GM12801 (cell line): ENCODE measurements at regions not wholly inside any gene's neighbourhood (a gene's known extent, or its start where the extent isn't known, plus 50 kb on each side); places are given as distances from the start of the nearest gene placed in this dataset.

Experiments
- TF ChIP-seq, protein P1 (sequence below): IDR thresholded peaks from one replicate; pipeline ENCODE4 v1.5.1; 2011; ENCODE audit warnings: control low read depth; ENCODE audit not compliant: insufficient read length; ENCODE audit errors: extremely low read depth

DNA sequence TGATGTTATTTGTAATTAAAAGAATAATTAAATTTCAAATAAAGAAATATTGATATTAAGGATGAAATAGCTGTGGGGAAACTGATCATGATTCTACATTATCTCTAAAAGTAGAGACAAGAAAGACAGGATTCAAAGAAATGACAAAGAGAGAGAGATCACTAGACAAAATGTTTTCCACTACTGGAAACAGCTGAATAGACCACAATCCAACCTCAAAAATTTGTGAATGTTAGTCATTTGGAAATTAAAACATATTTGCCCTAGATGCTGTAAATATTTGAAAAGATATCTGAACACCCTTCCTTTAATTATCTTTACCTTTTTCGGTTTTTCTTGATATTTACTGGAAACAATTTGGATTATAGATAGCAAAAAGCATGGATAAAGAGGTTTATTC is 414.9 kb downstream of the CENPC start:
- TF ChIP-seq, protein P1, sequence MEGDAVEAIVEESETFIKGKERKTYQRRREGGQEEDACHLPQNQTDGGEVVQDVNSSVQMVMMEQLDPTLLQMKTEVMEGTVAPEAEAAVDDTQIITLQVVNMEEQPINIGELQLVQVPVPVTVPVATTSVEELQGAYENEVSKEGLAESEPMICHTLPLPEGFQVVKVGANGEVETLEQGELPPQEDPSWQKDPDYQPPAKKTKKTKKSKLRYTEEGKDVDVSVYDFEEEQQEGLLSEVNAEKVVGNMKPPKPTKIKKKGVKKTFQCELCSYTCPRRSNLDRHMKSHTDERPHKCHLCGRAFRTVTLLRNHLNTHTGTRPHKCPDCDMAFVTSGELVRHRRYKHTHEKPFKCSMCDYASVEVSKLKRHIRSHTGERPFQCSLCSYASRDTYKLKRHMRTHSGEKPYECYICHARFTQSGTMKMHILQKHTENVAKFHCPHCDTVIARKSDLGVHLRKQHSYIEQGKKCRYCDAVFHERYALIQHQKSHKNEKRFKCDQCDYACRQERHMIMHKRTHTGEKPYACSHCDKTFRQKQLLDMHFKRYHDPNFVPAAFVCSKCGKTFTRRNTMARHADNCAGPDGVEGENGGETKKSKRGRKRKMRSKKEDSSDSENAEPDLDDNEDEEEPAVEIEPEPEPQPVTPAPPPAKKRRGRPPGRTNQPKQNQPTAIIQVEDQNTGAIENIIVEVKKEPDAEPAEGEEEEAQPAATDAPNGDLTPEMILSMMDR: no peak

DNA sequence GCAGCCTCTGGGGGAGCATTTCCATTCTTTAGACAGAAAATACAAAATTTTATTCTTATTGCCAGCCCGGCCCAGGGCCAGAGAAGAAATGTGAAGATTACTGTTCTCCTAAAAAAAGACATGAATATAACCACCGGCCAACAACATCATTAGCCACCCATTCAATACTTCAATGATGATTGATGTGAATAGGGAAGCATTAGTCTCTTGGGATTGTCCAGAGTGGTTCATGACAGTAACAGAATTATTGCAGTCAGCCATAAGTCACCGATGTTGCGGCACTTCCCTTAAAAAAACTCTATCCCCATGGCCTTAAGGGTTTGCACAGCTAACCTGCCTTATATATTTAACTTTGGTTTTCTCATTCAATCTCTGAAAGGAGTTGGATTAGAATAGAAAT is 418.7 kb downstream of the CENPC start:
- TF ChIP-seq, protein P1: no peak

DNA sequence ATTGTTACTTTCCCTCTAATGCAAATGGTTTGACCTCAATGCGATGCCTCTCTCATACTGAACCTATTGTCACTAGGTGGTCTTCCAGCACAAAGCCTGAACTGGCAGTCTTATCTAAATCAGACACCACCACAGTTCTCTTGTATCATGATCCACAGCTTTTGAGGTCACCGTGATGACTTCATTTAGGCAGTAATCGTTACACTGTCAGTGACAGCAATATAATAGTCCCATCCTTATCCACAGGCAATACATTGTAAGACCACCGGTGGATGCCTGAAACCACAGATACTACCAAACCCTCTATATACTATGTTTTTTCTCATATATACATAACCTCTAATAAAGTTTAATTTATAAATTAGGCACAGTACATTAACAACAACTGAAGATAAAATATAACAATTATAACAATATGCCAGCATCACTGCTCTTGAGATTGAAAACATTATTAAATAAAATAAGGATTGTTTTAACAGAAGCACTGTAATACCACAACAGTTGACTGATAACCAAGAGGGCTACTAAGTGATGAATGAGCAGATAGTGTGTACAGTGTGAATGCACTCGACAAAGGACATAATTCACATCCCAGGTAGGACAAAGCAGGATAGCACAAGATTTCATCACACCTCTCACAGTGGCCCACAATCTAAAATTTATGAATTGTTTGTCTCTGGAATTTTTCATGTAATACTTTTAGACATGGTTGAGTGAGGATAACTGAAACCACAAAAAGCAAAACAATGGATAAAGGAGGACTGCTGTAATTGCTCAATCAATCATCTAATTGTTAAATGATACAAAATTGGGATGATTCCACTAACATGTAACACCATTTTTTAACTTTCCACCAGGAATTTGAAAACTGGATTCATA is 419.4 kb downstream of the CENPC start:
- TF ChIP-seq, protein P1: no peak

DNA sequence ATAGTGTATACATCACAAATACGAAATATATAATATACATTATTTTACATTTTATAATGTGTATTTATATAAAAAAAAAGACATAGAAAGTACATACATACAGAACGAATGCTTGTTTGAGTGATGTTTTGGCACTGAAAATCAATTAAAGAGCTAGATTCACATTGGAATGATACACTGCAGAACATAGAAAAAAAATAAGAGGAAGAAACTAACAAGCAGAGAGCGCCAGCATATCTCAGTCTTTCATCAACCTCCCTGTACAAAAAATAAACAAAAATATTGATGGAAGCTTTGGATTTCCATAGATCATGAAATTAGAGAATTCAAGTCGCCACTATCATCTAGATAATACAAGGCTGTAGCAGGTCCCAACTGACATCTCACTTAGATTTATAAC is 420.6 kb downstream of the CENPC start:
- TF ChIP-seq, protein P1: no peak

DNA sequence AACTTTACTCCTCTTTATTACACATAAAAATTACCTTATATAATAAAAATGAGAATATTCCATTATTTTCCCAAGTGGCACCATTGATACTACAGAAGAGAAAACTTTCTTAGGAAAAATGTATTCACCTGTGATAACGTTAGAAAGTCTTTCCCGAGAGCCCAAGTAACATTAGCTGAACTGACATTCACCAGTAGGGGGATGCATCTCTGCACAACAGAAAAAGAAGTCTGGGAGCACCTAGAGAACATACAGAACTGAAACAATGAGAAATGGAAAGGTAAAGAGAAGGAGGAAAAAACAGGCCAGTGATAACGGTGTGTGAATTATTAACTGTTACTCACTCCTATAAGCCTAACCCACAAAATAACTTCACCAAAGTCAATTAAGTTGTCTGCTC is 423.3 kb downstream of the CENPC start:
- TF ChIP-seq, protein P1: no peak

DNA sequence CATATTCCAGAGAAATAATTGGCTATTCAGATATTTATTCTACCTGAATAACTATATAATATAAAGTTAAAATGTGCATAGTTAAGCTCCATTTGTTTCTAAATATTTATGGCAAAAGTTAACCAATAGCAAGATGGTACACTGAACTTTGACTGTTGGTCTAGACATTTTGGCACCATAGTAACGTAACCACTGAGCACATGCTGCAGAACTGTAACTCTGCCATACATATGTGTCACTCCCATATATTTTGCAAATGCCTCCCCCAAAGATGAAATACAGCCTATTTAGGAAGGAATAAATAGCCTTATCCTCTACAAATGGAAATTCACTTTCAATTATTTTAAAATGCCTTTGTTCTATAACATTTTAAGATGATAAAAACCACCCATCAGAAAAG is 424.9 kb downstream of the CENPC start:
- TF ChIP-seq, protein P1: no peak

DNA sequence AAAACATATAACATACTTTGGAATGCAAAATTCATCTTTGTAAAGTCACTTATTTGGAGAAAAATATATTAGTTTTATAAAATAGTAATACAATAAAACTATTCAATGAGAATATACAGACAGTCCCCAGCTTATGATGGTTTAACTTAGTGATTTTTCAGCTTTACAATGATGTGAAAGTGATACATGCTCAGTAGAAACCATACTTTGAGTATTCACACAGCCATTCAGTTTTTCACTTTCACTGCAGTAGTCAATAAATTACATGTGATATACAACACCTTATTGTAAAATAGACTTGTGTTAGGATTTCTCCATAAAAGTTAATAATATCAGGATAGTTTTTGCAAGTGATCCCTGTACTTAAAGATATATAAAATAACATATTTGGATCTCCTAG is 436.0 kb downstream of the CENPC start:
- TF ChIP-seq, protein P1: no peak
